SK-N-MC (cell line): ENCODE measurements at regions not wholly inside any gene's neighbourhood (a gene's known extent, or its start where the extent isn't known, plus 50 kb on each side); places are given as distances from the start of the nearest gene placed in this dataset.

ENCODE experiments used
- EZH2 ChIP-seq: fragments of 200-600 bp; sonication (generic); IDR thresholded peaks from one replicate; pipeline ENCODE4 v1.6.1; 2017; ENCODE audit warnings: antibody characterized with exemption
- FOXP2 ChIP-seq: optimal IDR thresholded peaks from 2 replicates; pipeline ENCODE3; 2011; ENCODE audit warnings: mild to moderate bottlenecking, moderate library complexity; ENCODE audit not compliant: insufficient read depth; ENCODE audit errors: extremely low read length, control extremely low read depth
- POLR2AphosphoS5 ChIP-seq: IDR thresholded peaks from 2 replicates; pipeline ENCODE4 v1.6.1; 2012; ENCODE audit warnings: mild to moderate bottlenecking, low read depth, low read length, borderline replicate concordance

GRCh38 chr1:69213644-69214043 lies 354.1 kb upstream of the LRRC7 start:
- TF ChIP-seq POLR2AphosphoS5 (no peak), EZH2 (no peak), FOXP2 (no peak)
